ENCODE measurements at regions not wholly inside any gene's neighbourhood (a gene's known extent, or its start where the extent isn't known, plus 50 kb on each side); places are given as distances from the start of the nearest gene placed in this dataset.

DNA sequence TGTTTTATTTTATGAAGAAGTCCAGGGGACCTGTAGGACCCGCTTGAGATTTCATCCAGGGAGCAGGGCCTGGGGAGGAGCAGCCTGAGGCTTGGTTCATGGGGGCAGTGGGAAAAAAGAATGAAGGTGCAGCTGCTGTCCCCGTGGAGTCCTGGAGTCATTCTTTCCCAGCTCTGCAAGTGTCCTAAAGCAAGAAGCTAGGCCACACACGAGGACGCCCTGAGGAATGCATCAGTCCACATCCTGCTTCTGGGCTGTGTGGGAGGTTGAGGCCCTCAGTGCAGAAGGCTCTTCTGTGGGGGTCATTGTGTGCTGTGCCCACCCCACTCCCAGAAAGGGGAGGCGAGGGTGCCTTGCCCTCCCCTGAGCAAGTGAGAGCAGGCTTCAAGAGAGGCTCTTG, 179.9 kb upstream of the HS6ST1 start:
- Histone ChIP-seq H2AFZ (ENCODE audit: low read depth, low read length) (no peak overlapping the region), H3K27ac (ENCODE audit: insufficient read depth, low read depth, low read length) (no peak overlapping the region)
- CTCF ChIA-PET: no interaction called here

More for the DNA sequence above, 179.9 kb upstream of the HS6ST1 start:
- intact Hi-C loops (cut with micrococcal nuclease) (no loop called here), dilution Hi-C loops (cut with MboI; ENCODE audit: extremely low pct_ligation_motif_present, low sequenced_read_pairs) (no loop called here)
- Histone ChIP-seq H3K4me1 (ENCODE audit: control insufficient read depth, extremely low read depth, insufficient read depth, low read length) (no peaks in the 10 kb centered on the region), H3K9me3 (replicated peaks; ENCODE audit: control insufficient read depth, insufficient read depth, low read length) (no peaks in the 10 kb centered on the region), H3K4me3 (replicated peaks in 1 of 3; ENCODE audit: insufficient read depth in 1 of 3, low read depth in 1 of 3, low read length in 3 of 3) (no peak overlapping the region), H3K9me1 (replicated peaks; ENCODE audit: control insufficient read depth, extremely low read depth, insufficient read depth, low read length) (no peaks in the 10 kb centered on the region), H3K36me3 (ENCODE audit: control insufficient read depth in 2 of 2, extremely low read depth in 1 of 2, insufficient read depth in 2 of 2, low read length in 2 of 2) (no peaks in the 10 kb centered on the region), H4K20me1 (replicated peaks; ENCODE audit: control insufficient read depth, extremely low read depth, insufficient read depth, low read length) (no peaks in the 10 kb centered on the region), H3K9ac (replicated peaks; ENCODE audit: extremely low read depth, insufficient read depth, low read length) (no peak overlapping the region), H3K79me2 (ENCODE audit: control insufficient read depth, insufficient read depth, low read length) (no peaks in the 10 kb centered on the region), H3K4me2 (ENCODE audit: insufficient read depth, low read length) (no peak overlapping the region), H3K27me3 (ENCODE audit: control insufficient read depth in 2 of 2, insufficient read depth in 2 of 2, low read length in 2 of 2) (peaks cover 0 to 2% of the 10 kb centered on the region in 2 experiments)
- TF ChIP-seq FOS (IDR thresholded peaks at IDR 0.05; ENCODE audit: borderline replicate concordance, insufficient read depth, low read length) (no peak), JUN (IDR thresholded peaks at IDR 0.05; ENCODE audit: borderline replicate concordance, insufficient read depth, insufficient read length, low read depth) (no peak), POLR2AphosphoS5 (IDR thresholded peaks at IDR 0.05; ENCODE audit: insufficient read depth, low read depth, low read length) (no peak), EZH2 (IDR thresholded peaks at IDR 0.05; ENCODE audit: borderline replicate concordance, low read depth, low read length, severe bottlenecking) (no peak), POLR2A (IDR thresholded peaks at IDR 0.05; ENCODE audit: low read depth, low read length) (no peak), MYC (IDR thresholded peaks at IDR 0.05; ENCODE audit: low read depth, low read length) (no peak), GATA2 (IDR thresholded peaks at IDR 0.05; ENCODE audit: insufficient read depth, insufficient read length, low read depth, low read length) (no peak), CTCF (IDR thresholded peaks at IDR 0.05; ENCODE audit: extremely low read depth in 1 of 2, insufficient read depth in 1 of 2, low read depth in 1 of 2, low read length in 2 of 2) (no peak)
- TF ChIP-seq, protein P1, sequence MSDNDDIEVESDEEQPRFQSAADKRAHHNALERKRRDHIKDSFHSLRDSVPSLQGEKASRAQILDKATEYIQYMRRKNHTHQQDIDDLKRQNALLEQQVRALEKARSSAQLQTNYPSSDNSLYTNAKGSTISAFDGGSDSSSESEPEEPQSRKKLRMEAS (IDR thresholded peaks at IDR 0.05; ENCODE audit: insufficient read depth, insufficient read length): no peak
- POLR2A ChIA-PET: no interaction called here
- DNase-seq (ENCODE audit: low read depth, low spot score) (no peak), FAIRE-seq (no peak)
- BruUV-seq (replicated peaks): no TSS peak
